Stimulated activated CD4-positive, alpha-beta T cell treated with anti-CD3 and anti-CD28 coated beads, TNF-alpha, amount 100 ng/mL, for 4 hours (primary cell): ENCODE measurements at regions not wholly inside any gene's neighbourhood (a gene's known extent, or its start where the extent isn't known, plus 50 kb on each side); places are given as distances from the start of the nearest gene placed in this dataset.
"Not testable (repeated sequence)": the region's sequence is repeated elsewhere in the genome, so short reads cannot be mapped to it uniquely, and the experiment has no call there.

ENCODE experiments used
- DNase-seq, 3 experiments: peaks; one replicate each; pipeline ENCODE4 v3.0.0-alpha.2; 2020; ENCODE audit warnings: low read depth in 3 of 3

DNA sequence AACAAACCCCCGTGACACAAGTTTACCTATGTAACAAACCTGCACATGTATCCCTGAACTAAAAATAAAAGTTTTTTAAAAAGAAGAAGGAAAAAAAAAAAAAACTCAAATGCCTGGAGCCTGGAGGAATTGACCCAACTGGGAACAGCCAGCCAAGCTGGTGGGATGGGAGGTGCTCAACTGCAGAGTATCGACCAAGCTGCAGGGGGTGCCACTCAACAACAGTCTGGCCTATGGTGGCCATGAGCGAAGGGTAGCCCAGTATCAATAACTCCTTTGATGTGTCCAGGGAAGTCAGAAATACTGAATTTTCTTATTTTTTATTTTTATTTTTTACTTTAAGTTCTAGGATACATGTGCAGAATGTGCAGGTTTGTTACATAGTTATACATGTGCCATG lies 310.3 kb upstream of the DLGAP1 start:
- no peak for DNase-seq

DNA sequence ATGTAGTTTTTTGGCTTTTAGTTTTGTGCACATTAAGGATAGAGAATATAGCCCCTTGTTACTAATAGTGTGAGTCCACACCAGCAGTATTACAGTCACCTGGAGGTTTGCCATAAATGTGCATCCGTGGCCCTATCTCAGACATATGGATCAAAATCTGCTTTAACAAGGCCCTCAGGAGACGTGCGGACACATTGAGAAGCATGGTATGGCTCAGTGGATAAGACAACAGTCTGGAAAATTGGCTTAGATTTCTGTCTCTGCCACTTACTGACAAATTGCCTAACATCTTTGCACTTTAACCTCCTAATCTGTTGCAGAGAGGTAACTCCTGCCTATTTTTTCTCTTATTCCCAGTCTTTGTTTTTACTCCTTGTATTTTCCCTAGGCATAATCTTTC lies 307.2 kb upstream of the DLGAP1 start:
- DNase-seq, result no peak

- no peak for DNase-seq
Observed at GRCh38 chr18:4758980-4759379, 303.9 kb upstream of the DLGAP1 start.

DNA sequence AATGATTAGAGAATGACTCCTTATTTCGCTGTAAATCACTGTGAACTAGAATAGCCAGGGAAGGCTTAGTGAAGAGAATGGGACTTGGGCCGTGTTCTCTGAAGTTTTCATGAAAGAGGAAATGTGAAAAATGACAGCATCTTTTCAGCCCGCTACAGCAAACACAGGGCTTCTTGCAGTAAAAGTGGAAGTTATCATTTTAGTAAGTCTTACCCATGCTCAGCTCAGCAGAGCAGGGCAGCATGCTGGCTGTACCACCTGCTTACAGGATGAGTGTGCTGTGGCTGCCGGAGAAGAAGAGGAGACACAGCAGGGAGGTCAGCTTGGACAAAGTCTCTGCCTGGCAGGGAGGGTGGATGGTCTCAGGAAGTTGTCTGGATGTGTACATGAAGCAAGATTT lies 300.7 kb upstream of the DLGAP1 start:
- DNase-seq, result no peak

GRCh38 chr18:4753151-4753550 lies 298.0 kb upstream of the DLGAP1 start:
- not testable (repeated sequence) for DNase-seq

DNA sequence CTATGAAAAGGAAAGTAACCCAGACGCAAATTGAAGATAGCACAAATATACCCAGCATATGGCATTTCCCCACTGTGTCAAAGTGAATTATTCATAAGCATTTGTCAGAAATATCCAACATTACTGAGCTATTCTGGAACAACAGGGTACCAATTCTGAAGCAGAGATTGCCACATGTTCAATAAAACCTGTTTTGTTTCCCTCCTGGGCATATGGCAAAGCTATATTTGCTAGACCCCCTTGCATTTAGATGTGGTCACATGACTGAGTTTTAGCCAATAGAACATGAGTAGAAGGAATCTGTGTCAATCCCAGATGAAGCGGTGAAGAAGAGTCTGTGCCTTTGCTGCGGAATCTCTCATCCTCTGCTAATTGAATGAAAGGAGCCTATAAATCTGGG lies 296.4 kb upstream of the DLGAP1 start:
- no peak for DNase-seq

- no peak for DNase-seq
Observed at GRCh38 chr18:4750393-4751346, 295.6 kb upstream of the DLGAP1 start.

DNA sequence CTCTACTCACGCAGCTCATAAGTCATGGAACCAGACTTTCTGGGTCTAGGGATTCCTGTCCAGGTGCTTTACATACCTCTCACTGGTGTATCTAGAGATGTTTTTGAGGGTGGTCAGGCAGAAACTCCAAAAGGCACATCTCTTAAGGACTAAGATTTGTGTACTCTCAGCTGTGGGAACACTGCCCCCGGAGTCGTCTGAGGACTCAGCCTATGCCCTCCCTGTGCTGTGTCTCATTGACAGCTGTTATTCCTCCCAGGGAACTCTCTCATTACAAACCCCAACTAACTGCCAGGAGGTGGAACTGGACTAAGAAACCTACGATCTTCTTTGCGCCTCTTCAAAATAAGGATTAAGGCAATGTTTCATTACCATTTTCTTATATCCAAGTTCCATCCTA lies 293.9 kb upstream of the DLGAP1 start:
- DNase-seq, result no peak

GRCh38 chr18:4734903-4735302 lies 279.8 kb upstream of the DLGAP1 start:
- no peak for DNase-seq

- no peak for DNase-seq
Observed at GRCh38 chr18:4734021-4734420, 278.9 kb upstream of the DLGAP1 start.

DNA sequence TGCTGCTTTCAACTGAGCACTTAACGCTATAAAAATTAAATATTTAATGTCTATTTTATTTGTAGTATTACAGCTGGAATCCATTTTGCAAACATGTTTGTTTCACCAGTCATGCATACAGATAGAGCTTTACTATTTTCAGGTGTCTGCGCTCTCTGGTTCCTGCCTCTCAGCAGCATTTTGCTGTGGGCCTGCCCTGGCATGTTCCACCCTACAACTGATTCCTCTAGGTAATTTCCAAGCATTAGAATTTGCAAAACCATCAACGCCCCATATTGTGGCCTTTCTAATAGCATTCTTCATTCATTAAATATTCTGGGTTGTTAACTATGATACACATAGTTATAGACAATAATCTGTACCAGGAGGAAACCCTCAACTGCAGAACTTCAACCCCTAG lies 266.4 kb upstream of the DLGAP1 start:
- DNase-seq, result no peak

DNA sequence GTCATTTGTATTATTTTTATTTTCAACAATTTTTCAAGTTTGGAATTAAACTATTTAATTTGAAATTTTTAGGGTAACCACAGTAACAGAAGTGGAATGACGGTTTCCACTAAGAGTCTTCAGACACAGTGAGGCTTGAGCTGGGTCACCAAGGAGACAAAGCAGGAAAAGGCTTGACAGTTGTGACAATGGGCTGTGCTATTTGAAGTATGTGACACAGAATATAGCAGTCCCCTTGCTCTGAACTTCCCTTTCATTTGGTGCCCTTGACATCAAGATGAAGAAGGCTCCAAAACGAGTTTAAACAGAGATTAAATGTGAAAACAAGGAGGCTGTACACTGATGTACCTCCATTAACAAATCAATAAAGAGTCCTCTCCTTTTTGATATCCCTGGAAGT lies 265.4 kb upstream of the DLGAP1 start:
- no peak for DNase-seq

DNA sequence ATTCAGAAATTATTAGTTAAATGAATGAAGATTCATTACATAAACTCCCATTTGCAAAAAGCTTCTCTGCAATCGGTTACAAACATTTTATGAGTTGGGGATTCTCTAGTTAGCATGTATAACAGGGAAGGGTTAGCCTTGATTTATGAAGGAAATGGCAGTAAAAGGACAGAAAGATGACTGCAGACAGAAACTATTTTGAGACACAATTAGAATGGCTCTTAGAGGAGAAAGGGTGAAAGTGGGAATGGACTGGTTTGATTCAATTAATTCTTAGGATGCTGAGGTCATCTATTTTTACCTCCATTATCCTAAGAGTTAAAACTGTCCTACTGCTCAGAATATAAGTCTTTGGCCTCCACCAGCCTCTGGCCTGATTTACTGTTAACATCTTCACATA lies 250.8 kb upstream of the DLGAP1 start:
- no peak for DNase-seq

GRCh38 chr18:4704781-4705180 lies 249.7 kb upstream of the DLGAP1 start:
- DNase-seq, result no peak

GRCh38 chr18:4691836-4692235 lies 236.7 kb upstream of the DLGAP1 start:
- DNase-seq, result no peak

- DNase-seq, result not testable (repeated sequence)
Observed at GRCh38 chr18:4678685-4679084, 223.6 kb upstream of the DLGAP1 start.

DNA sequence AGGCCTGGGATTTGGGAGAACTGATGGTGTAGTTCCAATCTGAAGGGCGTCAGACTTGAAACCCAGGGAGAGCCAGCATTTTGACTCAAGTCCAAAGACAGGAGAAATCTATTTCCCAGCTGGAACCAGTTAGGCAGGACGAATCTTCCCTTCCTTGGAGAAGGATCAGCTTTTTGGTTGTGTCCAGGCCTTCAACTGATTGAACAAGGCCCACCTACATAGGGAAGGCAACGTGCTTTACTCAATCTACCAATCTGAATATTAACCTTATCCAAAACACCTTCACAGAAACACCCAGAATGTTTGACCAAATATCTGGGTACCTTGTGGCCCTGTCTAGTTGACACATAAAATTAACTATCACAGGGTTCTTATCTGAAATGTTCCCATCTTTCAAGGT lies 221.9 kb upstream of the DLGAP1 start:
- no peak for DNase-seq

DNA sequence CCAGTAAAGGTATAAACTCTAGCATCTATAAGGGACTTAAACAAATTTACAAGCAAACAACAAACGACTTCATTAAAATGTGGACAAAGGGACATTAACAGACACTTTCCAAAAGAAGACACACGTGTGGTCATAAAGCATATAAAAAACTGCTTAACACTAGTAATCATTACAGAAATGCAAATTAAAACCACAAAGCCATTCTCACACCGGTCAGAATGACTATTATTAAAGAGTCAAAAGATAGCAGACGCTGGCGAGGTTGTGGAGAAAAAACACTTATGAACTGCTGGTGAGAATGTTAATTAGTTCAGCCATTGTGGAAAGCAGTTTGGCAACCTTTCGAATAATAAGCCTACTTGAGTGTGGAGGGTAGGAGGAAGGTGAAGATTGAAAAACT lies 217.1 kb upstream of the DLGAP1 start:
- no peak for DNase-seq

DNA sequence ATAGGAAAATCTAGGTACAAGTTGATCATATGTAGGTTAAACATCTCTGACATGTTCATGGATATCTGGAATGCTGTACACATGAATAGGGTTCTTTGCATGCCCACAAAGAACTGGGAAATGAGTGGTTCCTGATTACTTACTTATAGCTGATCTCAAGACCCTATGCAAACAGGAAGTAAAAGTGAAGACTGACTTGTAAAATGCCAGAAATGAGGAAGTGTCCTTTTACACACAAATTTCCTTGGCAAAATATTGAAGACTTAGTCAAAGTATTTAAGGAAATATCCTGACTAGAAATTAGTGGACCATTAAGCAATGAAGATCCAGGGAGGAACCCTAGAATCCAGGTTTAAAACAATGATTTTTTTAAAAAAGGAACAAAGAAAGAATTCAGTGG lies 203.7 kb upstream of the DLGAP1 start:
- DNase-seq, result no peak

- DNase-seq, result no peak
Observed at GRCh38 chr18:4653418-4653817, 198.3 kb upstream of the DLGAP1 start.

DNA sequence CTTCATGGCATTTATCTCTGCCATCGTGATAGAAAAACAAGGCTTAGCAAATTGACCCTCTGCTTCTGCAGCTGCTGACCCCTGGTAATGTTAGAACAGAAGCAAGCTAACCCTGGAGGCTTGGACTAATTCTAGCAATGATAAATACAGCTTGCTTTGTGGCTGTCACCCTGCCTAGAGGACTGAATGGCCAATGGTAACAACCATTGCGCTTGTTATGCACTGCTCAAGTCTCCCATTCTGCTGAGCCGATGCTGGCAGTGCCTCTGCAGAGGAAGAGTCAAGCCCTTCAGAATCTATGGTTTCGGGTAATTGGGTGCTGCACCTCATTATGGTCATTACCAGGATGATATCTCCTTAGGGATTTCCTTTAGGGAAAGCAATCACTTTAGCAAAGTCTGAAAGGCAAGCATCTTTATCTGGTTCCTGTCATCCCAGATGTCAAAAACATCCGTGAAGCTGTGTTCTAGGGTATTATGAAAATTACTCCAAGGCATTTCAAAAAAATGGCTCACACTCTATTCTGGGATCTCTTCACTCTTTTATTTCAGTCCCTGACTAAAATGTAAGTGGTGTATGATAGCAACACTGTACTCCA lies 186.8 kb upstream of the DLGAP1 start:
- DNase-seq, result no peak

- DNase-seq, result no peak
Observed at GRCh38 chr18:4640349-4641012, 185.4 kb upstream of the DLGAP1 start.
